Duodenal mucosa (tissue), 2 donors: ENCODE measurements at regions not wholly inside any gene's neighbourhood (a gene's known extent, or its start where the extent isn't known, plus 50 kb on each side); places are given as distances from the start of the nearest gene placed in this dataset.

Experiments
- H3K27ac ChIP-seq: one replicate; pipeline ENCODE4 v1.7.0; 2013; ENCODE audit warnings: low read depth, low read length
- H3K27me3 ChIP-seq, 2 donors: one replicate each; pipeline ENCODE4 v1.7.0; 2013; ENCODE audit warnings: low read length in 2 of 2, control low read depth in 1 of 2; ENCODE audit not compliant: insufficient read depth in 2 of 2, control insufficient read depth in 1 of 2
- H3K36me3 ChIP-seq, 2 donors: one replicate each; pipeline ENCODE4 v1.7.0; 2013; ENCODE audit warnings: low read length in 2 of 2, control low read depth in 1 of 2; ENCODE audit not compliant: insufficient read depth in 2 of 2, control insufficient read depth in 1 of 2
- H3K4me1 ChIP-seq, 2 donors: one replicate each; pipeline ENCODE4 v1.7.0; 2013; ENCODE audit warnings: low read length in 2 of 2, control low read depth in 1 of 2; ENCODE audit not compliant: insufficient read depth in 2 of 2, control insufficient read depth in 1 of 2
- H3K4me3 ChIP-seq, 2 donors: one replicate each; pipeline ENCODE4 v1.7.0; 2013; ENCODE audit warnings: low read length in 2 of 2, low read depth in 1 of 2
- H3K9ac ChIP-seq, 2 donors: one replicate each; pipeline ENCODE4 v1.7.0; 2013; ENCODE audit warnings: low read length in 2 of 2, low read depth in 1 of 2
- H3K9me3 ChIP-seq, 2 donors: one replicate each; pipeline ENCODE4 v1.7.0; 2013; ENCODE audit warnings: low read length in 2 of 2, control low read depth in 1 of 2; ENCODE audit not compliant: control insufficient read depth in 1 of 2

- no peaks in the 10 kb centered on the region for H3K36me3 ChIP-seq
- no peak overlapping the region for H3K9ac ChIP-seq
- no peaks in the 10 kb centered on the region for H3K9me3 ChIP-seq
These were observed 97.3 kb downstream of the PCDH7 start for GRCh38 chr4:30817447-30817846.

GRCh38 chr4:30818541-30818940 is 98.4 kb downstream of the PCDH7 start:
- Histone ChIP-seq H3K36me3 (no peaks in the 10 kb centered on the region), H3K27me3 (no peaks in the 10 kb centered on the region), H3K9me3 (no peaks in the 10 kb centered on the region), H3K27ac (no peak overlapping the region), H3K4me1 (no peaks in the 10 kb centered on the region), H3K4me3 (no peak overlapping the region), H3K9ac (no peak overlapping the region)

More at GRCh38 chr4:30817447-30817846, 97.3 kb downstream of the PCDH7 start:
- no peaks in the 10 kb centered on the region for H3K27me3 ChIP-seq
- no peak overlapping the region for H3K27ac ChIP-seq
- H3K4me3 ChIP-seq: no peak overlapping the region
- H3K4me1 ChIP-seq: no peaks in the 10 kb centered on the region

GRCh38 chr4:30821275-30821674 is 101.1 kb downstream of the PCDH7 start:
- Histone ChIP-seq H3K4me1 (no peaks in the 10 kb centered on the region), H3K4me3 (no peak overlapping the region), H3K27me3 (no peaks in the 10 kb centered on the region), H3K9me3 (no peaks in the 10 kb centered on the region), H3K36me3 (no peaks in the 10 kb centered on the region), H3K9ac (no peak overlapping the region), H3K27ac (no peak overlapping the region)

GRCh38 chr4:30821859-30822612 is 101.9 kb downstream of the PCDH7 start:
- H3K4me3 ChIP-seq: no peak overlapping the region
- no peaks in the 10 kb centered on the region for H3K4me1 ChIP-seq
- no peaks in the 10 kb centered on the region for H3K36me3 ChIP-seq
- no peak overlapping the region for H3K9ac ChIP-seq
- H3K9me3 ChIP-seq: no peaks in the 10 kb centered on the region
- H3K27ac ChIP-seq: no peak overlapping the region
- no peaks in the 10 kb centered on the region for H3K27me3 ChIP-seq

- Histone ChIP-seq H3K36me3 (no peaks in the 10 kb centered on the region), H3K4me3 (no peak overlapping the region), H3K9ac (no peak overlapping the region), H3K4me1 (no peaks in the 10 kb centered on the region), H3K9me3 (no peaks in the 10 kb centered on the region), H3K27me3 (no peaks in the 10 kb centered on the region), H3K27ac (no peak overlapping the region)
These were observed 102.9 kb downstream of the PCDH7 start for GRCh38 chr4:30822911-30823551.

- Histone ChIP-seq H3K9me3 (no peaks in the 10 kb centered on the region), H3K9ac (no peak overlapping the region), H3K36me3 (no peaks in the 10 kb centered on the region), H3K27ac (no peak overlapping the region), H3K27me3 (no peaks in the 10 kb centered on the region), H3K4me3 (no peak overlapping the region), H3K4me1 (no peaks in the 10 kb centered on the region)
These were observed 105.0 kb downstream of the PCDH7 start for GRCh38 chr4:30825008-30825770.

GRCh38 chr4:30828264-30828926 is 108.2 kb downstream of the PCDH7 start:
- Histone ChIP-seq H3K27ac (no peak overlapping the region), H3K4me3 (no peak overlapping the region), H3K4me1 (no peaks in the 10 kb centered on the region), H3K9me3 (no peaks in the 10 kb centered on the region), H3K36me3 (no peaks in the 10 kb centered on the region), H3K9ac (no peak overlapping the region), H3K27me3 (no peaks in the 10 kb centered on the region)

- Histone ChIP-seq H3K9me3 (no peaks in the 10 kb centered on the region), H3K36me3 (no peaks in the 10 kb centered on the region), H3K9ac (no peak overlapping the region), H3K4me1 (no peaks in the 10 kb centered on the region), H3K4me3 (no peak overlapping the region), H3K27ac (no peak overlapping the region), H3K27me3 (no peaks in the 10 kb centered on the region)
These were observed 112.5 kb downstream of the PCDH7 start for GRCh38 chr4:30832639-30833038.

- no peaks in the 10 kb centered on the region for H3K27me3 ChIP-seq
- no peak overlapping the region for H3K9ac ChIP-seq
- H3K4me3 ChIP-seq: no peak overlapping the region
- no peak overlapping the region for H3K27ac ChIP-seq
- no peaks in the 10 kb centered on the region for H3K4me1 ChIP-seq
- no peaks in the 10 kb centered on the region for H3K36me3 ChIP-seq
- H3K9me3 ChIP-seq: no peaks in the 10 kb centered on the region
These were observed 113.0 kb downstream of the PCDH7 start for GRCh38 chr4:30833206-30833605.

- H3K4me1 ChIP-seq: no peaks in the 10 kb centered on the region
- no peak overlapping the region for H3K27ac ChIP-seq
- no peak overlapping the region for H3K9ac ChIP-seq
- H3K27me3 ChIP-seq: no peaks in the 10 kb centered on the region
- H3K9me3 ChIP-seq: no peaks in the 10 kb centered on the region
- H3K36me3 ChIP-seq: no peaks in the 10 kb centered on the region
- no peak overlapping the region for H3K4me3 ChIP-seq
These were observed 114.9 kb downstream of the PCDH7 start for GRCh38 chr4:30835044-30835443.
